ENCODE measurements at regions not wholly inside any gene's neighbourhood (a gene's known extent, or its start where the extent isn't known, plus 50 kb on each side); places are given as distances from the start of the nearest gene placed in this dataset.

DNA sequence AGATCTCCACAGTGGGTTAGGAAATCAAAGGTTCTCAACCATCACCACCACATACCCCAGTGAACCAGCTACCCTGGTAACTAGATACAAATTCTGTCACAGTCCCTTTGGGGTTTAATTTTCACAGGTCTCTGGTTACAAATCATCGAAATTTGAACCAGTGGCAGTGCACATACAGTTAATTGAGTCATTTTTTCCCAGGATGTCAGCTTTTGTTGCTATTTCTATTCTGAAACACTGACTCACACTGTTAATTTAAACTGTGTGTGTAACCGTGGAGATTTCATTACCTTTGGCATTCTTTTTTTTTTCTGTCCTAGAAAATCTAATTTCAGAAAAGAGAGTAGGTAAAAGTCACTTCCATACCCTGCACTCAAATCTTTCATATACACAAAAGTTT, 511.5 kb downstream of the TOX3 start:
- no peak for TF ChIP-seq EGR1 (IDR thresholded peaks at IDR 0.05)
- no peak for TF ChIP-seq FOXM1 (IDR thresholded peaks at IDR 0.05; ENCODE audit: borderline replicate concordance, low read depth)
- no peak for TF ChIP-seq YY1 (IDR thresholded peaks at IDR 0.05; ENCODE audit: low read depth)
- no peak for TF ChIP-seq EP300 (IDR thresholded peaks at IDR 0.05; ENCODE audit: borderline replicate concordance)
- TF ChIP-seq, protein P1, sequence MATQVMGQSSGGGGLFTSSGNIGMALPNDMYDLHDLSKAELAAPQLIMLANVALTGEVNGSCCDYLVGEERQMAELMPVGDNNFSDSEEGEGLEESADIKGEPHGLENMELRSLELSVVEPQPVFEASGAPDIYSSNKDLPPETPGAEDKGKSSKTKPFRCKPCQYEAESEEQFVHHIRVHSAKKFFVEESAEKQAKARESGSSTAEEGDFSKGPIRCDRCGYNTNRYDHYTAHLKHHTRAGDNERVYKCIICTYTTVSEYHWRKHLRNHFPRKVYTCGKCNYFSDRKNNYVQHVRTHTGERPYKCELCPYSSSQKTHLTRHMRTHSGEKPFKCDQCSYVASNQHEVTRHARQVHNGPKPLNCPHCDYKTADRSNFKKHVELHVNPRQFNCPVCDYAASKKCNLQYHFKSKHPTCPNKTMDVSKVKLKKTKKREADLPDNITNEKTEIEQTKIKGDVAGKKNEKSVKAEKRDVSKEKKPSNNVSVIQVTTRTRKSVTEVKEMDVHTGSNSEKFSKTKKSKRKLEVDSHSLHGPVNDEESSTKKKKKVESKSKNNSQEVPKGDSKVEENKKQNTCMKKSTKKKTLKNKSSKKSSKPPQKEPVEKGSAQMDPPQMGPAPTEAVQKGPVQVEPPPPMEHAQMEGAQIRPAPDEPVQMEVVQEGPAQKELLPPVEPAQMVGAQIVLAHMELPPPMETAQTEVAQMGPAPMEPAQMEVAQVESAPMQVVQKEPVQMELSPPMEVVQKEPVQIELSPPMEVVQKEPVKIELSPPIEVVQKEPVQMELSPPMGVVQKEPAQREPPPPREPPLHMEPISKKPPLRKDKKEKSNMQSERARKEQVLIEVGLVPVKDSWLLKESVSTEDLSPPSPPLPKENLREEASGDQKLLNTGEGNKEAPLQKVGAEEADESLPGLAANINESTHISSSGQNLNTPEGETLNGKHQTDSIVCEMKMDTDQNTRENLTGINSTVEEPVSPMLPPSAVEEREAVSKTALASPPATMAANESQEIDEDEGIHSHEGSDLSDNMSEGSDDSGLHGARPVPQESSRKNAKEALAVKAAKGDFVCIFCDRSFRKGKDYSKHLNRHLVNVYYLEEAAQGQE (IDR thresholded peaks at IDR 0.05; ENCODE audit: low read depth) = no peak
- no peak for TF ChIP-seq RAD21 (IDR thresholded peaks at IDR 0.05; ENCODE audit: low read depth)
